Type B pancreatic cell (in vitro differentiated cells): ENCODE measurements at regions not wholly inside any gene's neighbourhood (a gene's known extent, or its start where the extent isn't known, plus 50 kb on each side); places are given as distances from the start of the nearest gene placed in this dataset.

Experiments used
- DNase-seq: peaks from one replicate; pipeline ENCODE4 v3.0.0; 2021; ENCODE audit warnings: mixed read lengths; ENCODE audit not compliant: unreplicated experiment; ENCODE audit errors: extremely low spot score
- H3K27ac Mint-ChIP-seq: 2 replicates; pipeline ENCODE4 v1.8.0; 2021; ENCODE audit warnings: mild to moderate bottlenecking, mixed read lengths
- H3K27me3 Mint-ChIP-seq: 2 replicates; pipeline ENCODE4 v1.8.0; 2021; ENCODE audit warnings: mixed read lengths
- H3K36me3 Mint-ChIP-seq: 2 replicates; pipeline ENCODE4 v1.8.0; 2021; ENCODE audit warnings: mixed read lengths
- H3K4me1 Mint-ChIP-seq: one replicate; pipeline ENCODE4 v1.8.0; 2021; ENCODE audit warnings: mixed read lengths; ENCODE audit not compliant: unreplicated experiment
- H3K4me3 Mint-ChIP-seq: 2 replicates; pipeline ENCODE4 v1.8.0; 2021; ENCODE audit warnings: mild to moderate bottlenecking, mixed read lengths
- H3K9me3 Mint-ChIP-seq: 2 replicates; pipeline ENCODE4 v1.8.0; 2021; ENCODE audit warnings: mixed read lengths
- TF ChIP-seq, protein P1 (sequence below): fragments of 200-600 bp; sonication (generic); conservative IDR thresholded peaks from 2 replicates; pipeline ENCODE4 v1.5.0; 2021; ENCODE audit warnings: antibody characterized with exemption, mild to moderate bottlenecking

DNA sequence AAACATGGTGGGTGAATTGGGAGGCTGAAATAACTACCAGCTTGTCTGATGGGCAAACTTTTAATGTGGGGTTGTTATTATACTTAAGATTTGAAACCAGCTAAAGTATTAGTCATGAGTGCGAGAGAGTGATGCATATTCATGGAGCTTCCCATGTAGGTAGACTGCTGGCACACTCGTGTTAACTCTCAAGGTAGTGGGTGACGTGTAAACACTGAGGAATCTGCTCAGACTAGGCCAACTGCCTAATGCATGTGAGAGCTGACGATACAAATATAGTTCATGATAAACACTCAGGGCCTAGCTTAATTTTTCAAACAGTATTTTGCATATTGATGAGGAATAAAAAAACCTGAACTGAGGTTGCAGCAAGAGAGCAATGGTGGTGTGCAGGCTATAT, 1165.7 kb upstream of the PIK3C3 start:
- Mint-ChIP-seq H3K36me3 (no peaks in the 10 kb centered on the region), H3K27me3 (no peaks in the 10 kb centered on the region), H3K4me3 (no peak overlapping the region), H3K9me3 (no peaks in the 10 kb centered on the region), H3K4me1 (no peaks in the 10 kb centered on the region), H3K27ac (no peak overlapping the region)
- TF ChIP-seq, protein P1, sequence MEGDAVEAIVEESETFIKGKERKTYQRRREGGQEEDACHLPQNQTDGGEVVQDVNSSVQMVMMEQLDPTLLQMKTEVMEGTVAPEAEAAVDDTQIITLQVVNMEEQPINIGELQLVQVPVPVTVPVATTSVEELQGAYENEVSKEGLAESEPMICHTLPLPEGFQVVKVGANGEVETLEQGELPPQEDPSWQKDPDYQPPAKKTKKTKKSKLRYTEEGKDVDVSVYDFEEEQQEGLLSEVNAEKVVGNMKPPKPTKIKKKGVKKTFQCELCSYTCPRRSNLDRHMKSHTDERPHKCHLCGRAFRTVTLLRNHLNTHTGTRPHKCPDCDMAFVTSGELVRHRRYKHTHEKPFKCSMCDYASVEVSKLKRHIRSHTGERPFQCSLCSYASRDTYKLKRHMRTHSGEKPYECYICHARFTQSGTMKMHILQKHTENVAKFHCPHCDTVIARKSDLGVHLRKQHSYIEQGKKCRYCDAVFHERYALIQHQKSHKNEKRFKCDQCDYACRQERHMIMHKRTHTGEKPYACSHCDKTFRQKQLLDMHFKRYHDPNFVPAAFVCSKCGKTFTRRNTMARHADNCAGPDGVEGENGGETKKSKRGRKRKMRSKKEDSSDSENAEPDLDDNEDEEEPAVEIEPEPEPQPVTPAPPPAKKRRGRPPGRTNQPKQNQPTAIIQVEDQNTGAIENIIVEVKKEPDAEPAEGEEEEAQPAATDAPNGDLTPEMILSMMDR: no peak
- no peak for DNase-seq

DNA sequence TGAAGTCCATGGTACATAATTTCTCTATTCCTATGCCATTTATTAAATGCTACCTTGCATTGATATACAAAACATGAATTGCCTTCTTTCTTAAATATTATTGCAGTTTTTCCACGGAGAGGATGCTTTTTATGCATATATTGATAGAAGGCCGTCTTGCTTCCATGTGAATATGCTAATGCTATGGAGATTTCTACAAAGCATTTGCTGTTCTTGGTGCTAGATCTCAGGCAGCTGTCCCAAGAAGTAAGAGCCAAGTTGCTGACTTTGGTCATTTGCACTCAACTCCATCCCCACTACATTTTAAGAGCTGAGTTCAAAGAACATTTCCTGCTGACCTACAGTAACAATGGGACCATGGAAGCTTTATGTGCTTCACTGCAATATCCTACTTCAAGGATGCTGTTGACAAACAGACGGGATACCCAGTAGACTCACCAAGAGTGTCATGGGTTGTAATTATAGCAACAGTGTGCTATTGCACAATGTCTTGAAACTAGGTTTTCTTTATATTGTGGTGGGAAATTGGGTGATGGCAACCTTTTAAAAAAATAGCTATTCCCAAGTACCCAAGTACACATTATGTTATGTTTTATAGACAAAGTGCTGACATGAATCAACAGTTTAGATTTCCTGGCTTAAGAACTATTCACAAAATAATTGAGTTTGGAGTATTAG, 1172.4 kb upstream of the PIK3C3 start:
- no peaks in the 10 kb centered on the region for H3K36me3 Mint-ChIP-seq
- H3K9me3 Mint-ChIP-seq: no peaks in the 10 kb centered on the region
- H3K27ac Mint-ChIP-seq: no peak overlapping the region
- H3K27me3 Mint-ChIP-seq: no peaks in the 10 kb centered on the region
- no peak for DNase-seq
- H3K4me3 Mint-ChIP-seq: no peak overlapping the region
- TF ChIP-seq, protein P1: no peak
- H3K4me1 Mint-ChIP-seq: no peaks in the 10 kb centered on the region

GRCh38 chr18:40769786-40770185, 1185.2 kb upstream of the PIK3C3 start:
- H3K4me1 Mint-ChIP-seq: no peaks in the 10 kb centered on the region
- H3K9me3 Mint-ChIP-seq: no peaks in the 10 kb centered on the region
- no peak overlapping the region for H3K4me3 Mint-ChIP-seq
- no peak for DNase-seq
- TF ChIP-seq, protein P1: no peak
- H3K36me3 Mint-ChIP-seq: no peaks in the 10 kb centered on the region
- H3K27ac Mint-ChIP-seq: no peak overlapping the region
- H3K27me3 Mint-ChIP-seq: no peaks in the 10 kb centered on the region

DNA sequence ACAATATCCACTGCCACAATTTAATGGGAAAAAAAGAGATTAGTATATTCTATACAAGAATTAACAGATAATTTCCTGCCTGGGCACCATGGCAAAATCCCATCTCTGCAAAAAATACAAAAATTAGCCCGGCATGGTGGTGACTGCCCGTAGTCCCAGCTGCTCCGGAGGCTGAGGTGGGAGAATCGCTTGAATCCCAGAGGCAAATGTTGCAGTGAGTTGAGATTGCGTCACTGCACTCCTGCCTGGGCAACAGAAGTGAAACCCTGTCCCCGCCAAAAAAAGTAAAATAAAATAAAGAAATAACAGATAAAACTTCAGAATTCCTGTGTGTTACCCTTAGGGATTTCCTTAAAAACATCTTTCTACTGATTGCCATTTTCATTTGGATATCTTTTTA, 1194.8 kb upstream of the PIK3C3 start:
- no peaks in the 10 kb centered on the region for H3K9me3 Mint-ChIP-seq
- DNase-seq: no peak
- H3K36me3 Mint-ChIP-seq: no peaks in the 10 kb centered on the region
- H3K4me3 Mint-ChIP-seq: no peak overlapping the region
- no peaks in the 10 kb centered on the region for H3K4me1 Mint-ChIP-seq
- no peak overlapping the region for H3K27ac Mint-ChIP-seq
- no peaks in the 10 kb centered on the region for H3K27me3 Mint-ChIP-seq
- TF ChIP-seq, protein P1: no peak

- H3K4me1 Mint-ChIP-seq: no peaks in the 10 kb centered on the region
- no peaks in the 10 kb centered on the region for H3K27me3 Mint-ChIP-seq
- no peaks in the 10 kb centered on the region for H3K9me3 Mint-ChIP-seq
- no peaks in the 10 kb centered on the region for H3K36me3 Mint-ChIP-seq
- no peak overlapping the region for H3K4me3 Mint-ChIP-seq
- no peak overlapping the region for H3K27ac Mint-ChIP-seq
- TF ChIP-seq, protein P1: no peak
- DNase-seq: no peak
Measured at GRCh38 chr18:40754477-40754876, 1200.6 kb upstream of the PIK3C3 start.

DNA sequence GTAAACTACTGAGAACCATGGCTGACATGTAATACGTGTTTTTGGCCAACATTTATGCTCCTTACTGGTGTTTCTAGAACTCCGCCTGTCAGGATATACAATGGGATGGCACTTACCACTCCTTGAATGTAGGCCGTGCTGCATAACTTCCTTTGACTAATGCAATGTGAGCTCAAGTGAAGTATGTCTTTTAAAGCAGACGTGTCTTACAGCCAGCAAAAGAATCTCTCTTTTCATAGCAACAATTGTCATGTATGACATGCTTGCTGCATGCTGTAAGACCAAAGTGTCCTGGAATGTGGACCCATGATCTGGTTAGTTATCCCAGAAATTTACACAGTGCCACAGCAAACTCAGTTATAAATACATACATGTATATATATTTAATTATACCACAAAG, 1202.7 kb upstream of the PIK3C3 start:
- DNase-seq: no peak
- no peaks in the 10 kb centered on the region for H3K36me3 Mint-ChIP-seq
- no peaks in the 10 kb centered on the region for H3K27me3 Mint-ChIP-seq
- TF ChIP-seq, protein P1: no peak
- no peak overlapping the region for H3K4me3 Mint-ChIP-seq
- H3K27ac Mint-ChIP-seq: no peak overlapping the region
- H3K4me1 Mint-ChIP-seq: no peaks in the 10 kb centered on the region
- no peaks in the 10 kb centered on the region for H3K9me3 Mint-ChIP-seq
